H9 (cell line): ENCODE measurements at regions not wholly inside any gene's neighbourhood (a gene's known extent, or its start where the extent isn't known, plus 50 kb on each side); places are given as distances from the start of the nearest gene placed in this dataset.

Source experiments
- DNase-seq: peaks from one replicate; pipeline ENCODE4 v3.0.0-alpha.2; 2017
- H2AFZ ChIP-seq: one replicate; pipeline ENCODE4 v1.6.1; 2013; ENCODE audit warnings: mild to moderate bottlenecking, low read length, control low read depth, moderate library complexity
- H2AK5ac ChIP-seq: 2 replicates; pipeline ENCODE4 v1.6.1; 2013; ENCODE audit warnings: low read length, control low read depth, mixed read lengths; ENCODE audit not compliant: insufficient read length
- H2BK120ac ChIP-seq: one replicate; pipeline ENCODE4 v1.6.1; 2013; ENCODE audit warnings: low read depth, mild to moderate bottlenecking, low read length, control low read depth, inconsistent platforms; ENCODE audit not compliant: poor library complexity, severe bottlenecking
- H2BK12ac ChIP-seq: 2 replicates; pipeline ENCODE4 v1.6.1; 2013; ENCODE audit warnings: low read length, control low read depth, mixed read lengths, low read depth; ENCODE audit not compliant: insufficient read length
- H2BK15ac ChIP-seq: 2 replicates; pipeline ENCODE4 v1.6.1; 2013; ENCODE audit warnings: low read depth, low read length, control low read depth
- H2BK20ac ChIP-seq: one replicate; pipeline ENCODE4 v1.6.1; 2013; ENCODE audit warnings: low read depth, mild to moderate bottlenecking, low read length, control low read depth, inconsistent platforms; ENCODE audit not compliant: poor library complexity, severe bottlenecking
- H2BK5ac ChIP-seq: 2 replicates; pipeline ENCODE4 v1.6.1; 2013; ENCODE audit warnings: low read length, control low read depth, mixed read lengths; ENCODE audit not compliant: insufficient read length
- H3K14ac ChIP-seq: 2 replicates; pipeline ENCODE4 v1.6.1; 2013; ENCODE audit warnings: low read length, control low read depth; ENCODE audit not compliant: insufficient read depth
- H3K18ac ChIP-seq: 2 replicates; pipeline ENCODE4 v1.6.1; 2013; ENCODE audit warnings: low read depth, mild to moderate bottlenecking, mixed read lengths, low read length, control low read depth; ENCODE audit not compliant: insufficient read length
- H3K23ac ChIP-seq: 2 replicates; pipeline ENCODE4 v1.6.1; 2013; ENCODE audit warnings: low read length, control low read depth, mixed read lengths, low read depth; ENCODE audit not compliant: insufficient read length
- H3K23me2 ChIP-seq: 2 replicates; pipeline ENCODE4 v1.6.1; 2013; ENCODE audit warnings: low read depth, mild to moderate bottlenecking, mixed read lengths, low read length, control low read depth; ENCODE audit not compliant: insufficient read length, poor library complexity, severe bottlenecking
- H3K27ac ChIP-seq: 2 replicates; pipeline ENCODE4 v1.5.1; 2013; ENCODE audit warnings: low read length, control low read depth, mixed read lengths, low read depth; ENCODE audit not compliant: insufficient read length
- H3K27me3 ChIP-seq: 2 replicates; pipeline ENCODE4 v1.6.1; 2013; ENCODE audit warnings: low read length, control low read depth, inconsistent platforms; ENCODE audit not compliant: insufficient read depth
- H3K4ac ChIP-seq: 2 replicates; pipeline ENCODE4 v1.6.1; 2013; ENCODE audit warnings: low read depth, mild to moderate bottlenecking, control low read depth, inconsistent platforms, low read length, moderate library complexity
- H3K4me1 ChIP-seq: 2 replicates; pipeline ENCODE4 v1.6.1; 2013; ENCODE audit warnings: low read length, control low read depth, inconsistent platforms; ENCODE audit not compliant: insufficient read depth
- H3K4me2 ChIP-seq: 2 replicates; pipeline ENCODE4 v1.6.1; 2013; ENCODE audit warnings: low read length, control low read depth, mixed read lengths; ENCODE audit not compliant: insufficient read length, insufficient read depth
- H3K56ac ChIP-seq: 2 replicates; pipeline ENCODE4 v1.6.1; 2013; ENCODE audit warnings: low read depth, mild to moderate bottlenecking, mixed read lengths, low read length, control low read depth; ENCODE audit not compliant: insufficient read length
- H3K79me1 ChIP-seq: 2 replicates; pipeline ENCODE4 v1.6.1; 2013; ENCODE audit warnings: low read depth, mild to moderate bottlenecking, moderate library complexity, low read length, control low read depth, inconsistent platforms; ENCODE audit not compliant: insufficient read depth, poor library complexity, severe bottlenecking
- H3K79me2 ChIP-seq: 2 replicates; pipeline ENCODE4 v1.6.1; 2013; ENCODE audit warnings: low read length, control low read depth, inconsistent platforms; ENCODE audit not compliant: insufficient read depth
- H3K9ac ChIP-seq: 2 replicates; pipeline ENCODE4 v1.6.1; 2013; ENCODE audit warnings: low read length, control low read depth, mixed read lengths; ENCODE audit not compliant: insufficient read length; ENCODE audit errors: extremely low read depth
- H3K9me3 ChIP-seq: one replicate; pipeline ENCODE4 v1.6.1; 2013; ENCODE audit warnings: low read depth, low read length, inconsistent platforms; ENCODE audit not compliant: control insufficient read depth
- H3T11ph ChIP-seq: one replicate; pipeline ENCODE4 v1.6.1; 2013; ENCODE audit warnings: mild to moderate bottlenecking, low read length, control low read depth, inconsistent platforms
- H4K20me1 ChIP-seq: one replicate; pipeline ENCODE4 v1.6.1; 2013; ENCODE audit not compliant: control insufficient read depth, insufficient read length, insufficient read depth
- H4K5ac ChIP-seq: 2 replicates; pipeline ENCODE4 v1.6.1; 2013; ENCODE audit warnings: low read depth, mild to moderate bottlenecking, mixed read lengths, low read length, control low read depth; ENCODE audit not compliant: insufficient read length
- H4K8ac ChIP-seq: replicated peaks from 2 replicates; pipeline ENCODE4 v1.6.1; 2013; ENCODE audit warnings: low read length, control low read depth, mixed read lengths, low read depth; ENCODE audit not compliant: insufficient read length
- H4K91ac ChIP-seq: 2 replicates; pipeline ENCODE4 v1.6.1; 2013; ENCODE audit warnings: low read depth, mild to moderate bottlenecking, moderate library complexity, mixed read lengths, low read length, control low read depth; ENCODE audit not compliant: insufficient read length
- H3K27ac Mint-ChIP-seq, 3 experiments: 2 replicates in 2 of 3; 3 replicates in 1 of 3; pipeline ENCODE4 v1.8.0; 2020 to 2021; ENCODE audit warnings: mixed read lengths in 3 of 3, mild to moderate bottlenecking in 1 of 3, moderate library complexity in 1 of 3
- H3K27me3 Mint-ChIP-seq: 2 replicates; pipeline ENCODE4 v1.8.0; 2021; ENCODE audit warnings: low read depth, mild to moderate bottlenecking, moderate library complexity, mixed read lengths
- H3K36me3 Mint-ChIP-seq, 3 experiments: 2 replicates in 2 of 3; 3 replicates in 1 of 3; pipeline ENCODE4 v1.8.0; 2020 to 2021; ENCODE audit warnings: low read depth in 3 of 3, mixed read lengths in 3 of 3; ENCODE audit not compliant: insufficient read depth in 1 of 3
- H3K4me1 Mint-ChIP-seq, 2 experiments: 2 replicates each; pipeline ENCODE4 v1.8.0; 2020; ENCODE audit warnings: mixed read lengths in 2 of 2
- H3K4me3 Mint-ChIP-seq, 2 experiments: 2 replicates in 1 of 2; 3 replicates in 1 of 2; pipeline ENCODE4 v1.8.0; 2020 to 2021; ENCODE audit warnings: mild to moderate bottlenecking in 2 of 2, mixed read lengths in 2 of 2, moderate library complexity in 1 of 2
- H3K9me3 Mint-ChIP-seq, 2 experiments: 2 replicates in 1 of 2; 3 replicates in 1 of 2; pipeline ENCODE4 v1.8.0; 2020; ENCODE audit warnings: mild to moderate bottlenecking in 2 of 2, mixed read lengths in 2 of 2, moderate library complexity in 1 of 2
- CTCF ChIP-seq: fragments of 200-600 bp; sonication (generic); conservative IDR thresholded peaks from 3 replicates; pipeline ENCODE4 v1.8.0; 2021; ENCODE audit warnings: antibody characterized with exemption, mild to moderate bottlenecking
- WGBS: extraction: QIAGEN DNeasy Blood & Tissue Kit; methylation state at CpG from one replicate; pipeline ENCODE4 v1.1.7; 2013; ENCODE audit warnings: missing lambda C conversion rate, low lambda C conversion rate, mixed read lengths; ENCODE audit not compliant: insufficient read length; ENCODE audit errors: extremely low coverage; 5-methylcytosine and 5-hydroxymethylcytosine counted together

GRCh38 chr10:44242091-44242490 lies 142.8 kb downstream of the CXCL12 start:
- no CpG with 5 or more reads among the region's 2 CpGs for WGBS
- no peaks in the 10 kb centered on the region for H3K9me3 ChIP-seq
- H3K27me3 Mint-ChIP-seq: peaks cover 78% of the 10 kb centered on the region

More at GRCh38 chr10:44242091-44242490, 142.8 kb downstream of the CXCL12 start:
- Histone ChIP-seq H3K4me1 (peaks cover 3% of the 10 kb centered on the region; the same call in 1 of the 2 replicates), H2BK15ac (no peak overlapping the region), H3K4ac (no peak overlapping the region), H3K79me2 (no peaks in the 10 kb centered on the region), H3K56ac (no peak overlapping the region), H3K79me1 (no peaks in the 10 kb centered on the region), H2BK5ac (no peak overlapping the region), H2BK120ac (no peak overlapping the region), H3K23me2 (no peaks in the 10 kb centered on the region), H2AFZ (no peak overlapping the region), H3K14ac (no peak overlapping the region), H3K23ac (no peak overlapping the region), H4K20me1 (no peaks in the 10 kb centered on the region), H3K9ac (no peak overlapping the region), H3K27me3 (no peaks in the 10 kb centered on the region; the same call in 1 of the 2 replicates), H4K8ac (no peak overlapping the region), H3K4me2 (no peak overlapping the region), H4K91ac (no peak overlapping the region), H2AK5ac (no peak overlapping the region), H3K18ac (no peak overlapping the region), H4K5ac (no peak overlapping the region), H3K27ac (no peak overlapping the region), H2BK12ac (no peak overlapping the region), H2BK20ac (no peak overlapping the region), H3T11ph (no peak overlapping the region)
- Mint-ChIP-seq H3K4me1 (peaks cover 8 to 10% of the 10 kb centered on the region in 2 experiments), H3K27ac (no peak overlapping the region), H3K9me3 (peaks cover 12 to 13% of the 10 kb centered on the region in 2 experiments), H3K4me3 (no peak overlapping the region), H3K36me3 (peaks cover 0 to 16% (median 6%) of the 10 kb centered on the region in 3 experiments; a peak in 6 of 7 replicates)
- no peak for DNase-seq
- TF ChIP-seq CTCF: no peak
